VCaP (cell line): ENCODE measurements at regions not wholly inside any gene's neighbourhood (a gene's known extent, or its start where the extent isn't known, plus 50 kb on each side); places are given as distances from the start of the nearest gene placed in this dataset.

ENCODE experiments used
- H3K27ac ChIP-seq: fragments of 450-650 bp; 2 replicates; pipeline ENCODE4 v1.5.1; 2017
- TF ChIP-seq, protein P1 (sequence below): fragments of 450-650 bp; conservative IDR thresholded peaks from 2 replicates; pipeline ENCODE4 v1.5.1; 2017; ENCODE audit warnings: mild to moderate bottlenecking, moderate library complexity

DNA sequence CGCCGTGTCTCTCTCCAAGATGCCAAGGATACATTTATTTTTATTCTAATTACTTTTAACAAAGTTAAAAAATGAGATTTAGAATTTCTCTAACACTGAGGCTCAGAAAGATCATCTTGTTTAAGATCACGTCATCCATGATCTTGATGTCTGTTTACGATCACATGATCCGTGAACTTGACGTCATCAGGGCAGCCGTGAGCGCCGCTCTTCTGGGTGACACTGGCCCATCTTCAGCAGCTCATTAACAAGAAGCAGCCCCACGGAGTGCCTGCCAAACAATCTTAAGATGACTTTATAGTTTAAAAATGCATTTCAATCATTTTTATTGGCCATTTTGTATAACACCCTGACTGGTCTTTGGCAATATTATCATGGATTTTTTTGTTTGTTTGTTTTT lies 291.1 kb upstream of the PRKCQ start:
- H3K27ac ChIP-seq: no peak overlapping the region
- TF ChIP-seq, protein P1, sequence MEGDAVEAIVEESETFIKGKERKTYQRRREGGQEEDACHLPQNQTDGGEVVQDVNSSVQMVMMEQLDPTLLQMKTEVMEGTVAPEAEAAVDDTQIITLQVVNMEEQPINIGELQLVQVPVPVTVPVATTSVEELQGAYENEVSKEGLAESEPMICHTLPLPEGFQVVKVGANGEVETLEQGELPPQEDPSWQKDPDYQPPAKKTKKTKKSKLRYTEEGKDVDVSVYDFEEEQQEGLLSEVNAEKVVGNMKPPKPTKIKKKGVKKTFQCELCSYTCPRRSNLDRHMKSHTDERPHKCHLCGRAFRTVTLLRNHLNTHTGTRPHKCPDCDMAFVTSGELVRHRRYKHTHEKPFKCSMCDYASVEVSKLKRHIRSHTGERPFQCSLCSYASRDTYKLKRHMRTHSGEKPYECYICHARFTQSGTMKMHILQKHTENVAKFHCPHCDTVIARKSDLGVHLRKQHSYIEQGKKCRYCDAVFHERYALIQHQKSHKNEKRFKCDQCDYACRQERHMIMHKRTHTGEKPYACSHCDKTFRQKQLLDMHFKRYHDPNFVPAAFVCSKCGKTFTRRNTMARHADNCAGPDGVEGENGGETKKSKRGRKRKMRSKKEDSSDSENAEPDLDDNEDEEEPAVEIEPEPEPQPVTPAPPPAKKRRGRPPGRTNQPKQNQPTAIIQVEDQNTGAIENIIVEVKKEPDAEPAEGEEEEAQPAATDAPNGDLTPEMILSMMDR: no peak

DNA sequence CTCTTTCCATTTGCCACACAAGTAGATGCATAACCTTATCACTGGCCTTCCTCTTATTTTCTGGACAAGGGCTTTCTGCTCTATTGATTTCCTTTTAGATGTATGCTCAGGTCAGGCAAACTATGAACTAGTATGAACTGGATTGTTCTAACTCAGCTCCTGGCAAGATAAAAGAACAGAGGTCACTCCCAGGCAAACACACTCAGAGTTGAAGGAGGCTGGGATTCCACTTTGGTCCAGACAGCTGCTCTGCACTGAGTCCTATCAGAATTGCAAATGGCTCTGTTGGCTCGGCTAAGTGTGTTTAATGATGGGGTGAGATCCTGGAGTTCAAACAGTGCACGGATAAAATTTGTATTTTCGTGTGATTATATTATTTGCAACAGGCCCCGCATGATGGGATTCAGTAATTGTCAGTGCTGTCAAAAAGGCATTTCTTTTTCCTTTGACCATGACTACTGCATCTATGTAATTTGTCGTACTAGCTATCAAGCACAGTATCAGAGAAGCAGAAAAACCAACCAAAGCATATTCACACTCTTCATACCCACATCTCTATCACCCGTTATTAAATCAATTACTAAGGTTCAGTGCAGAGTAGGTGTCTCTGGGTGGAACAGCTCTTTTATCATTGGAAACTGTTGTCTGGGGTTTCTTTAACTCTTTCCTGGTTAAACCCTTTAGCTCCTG lies 288.1 kb upstream of the PRKCQ start:
- TF ChIP-seq, protein P1: no peak
- no peak overlapping the region for H3K27ac ChIP-seq

DNA sequence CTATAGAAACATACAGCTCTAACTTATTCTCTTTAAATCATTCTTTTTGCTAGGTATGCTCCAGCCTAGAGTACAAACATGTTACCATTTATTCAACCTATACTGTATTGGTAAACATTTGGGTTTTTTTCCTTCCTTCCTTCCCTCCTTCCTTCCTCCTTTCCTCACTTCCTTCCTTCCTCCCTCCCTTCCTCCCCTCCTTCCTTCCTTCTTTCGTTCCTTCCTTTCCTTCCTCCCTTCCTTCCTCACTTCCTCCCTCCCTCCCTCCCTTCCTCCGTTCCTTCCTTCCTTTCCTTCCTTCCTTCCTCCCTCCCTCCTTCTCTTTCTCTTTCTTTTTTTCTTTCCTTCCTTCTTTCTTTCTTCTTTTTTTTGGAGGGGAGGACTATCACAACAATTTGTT lies 286.7 kb upstream of the PRKCQ start:
- no peak overlapping the region for H3K27ac ChIP-seq
- TF ChIP-seq, protein P1: no peak

DNA sequence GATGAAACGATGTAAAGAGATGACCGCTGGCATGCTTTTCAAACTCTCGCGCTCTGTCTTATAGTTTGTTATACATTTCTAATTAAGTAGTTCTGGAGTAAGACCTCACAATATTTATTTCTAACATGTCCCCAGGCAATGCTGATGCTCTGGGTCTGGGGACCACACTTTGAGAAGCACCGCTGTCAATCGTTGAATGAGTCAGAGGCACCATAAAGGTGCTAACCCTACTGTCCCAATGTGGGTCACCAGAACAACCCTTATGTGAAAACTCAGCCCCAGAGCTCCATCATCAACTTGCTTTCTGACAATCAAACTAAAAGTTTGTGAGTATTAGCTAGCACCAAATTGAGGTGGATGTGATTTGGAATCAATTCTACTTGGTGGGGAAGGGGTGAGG lies 284.1 kb upstream of the PRKCQ start:
- TF ChIP-seq, protein P1: no peak
- H3K27ac ChIP-seq: no peak overlapping the region

DNA sequence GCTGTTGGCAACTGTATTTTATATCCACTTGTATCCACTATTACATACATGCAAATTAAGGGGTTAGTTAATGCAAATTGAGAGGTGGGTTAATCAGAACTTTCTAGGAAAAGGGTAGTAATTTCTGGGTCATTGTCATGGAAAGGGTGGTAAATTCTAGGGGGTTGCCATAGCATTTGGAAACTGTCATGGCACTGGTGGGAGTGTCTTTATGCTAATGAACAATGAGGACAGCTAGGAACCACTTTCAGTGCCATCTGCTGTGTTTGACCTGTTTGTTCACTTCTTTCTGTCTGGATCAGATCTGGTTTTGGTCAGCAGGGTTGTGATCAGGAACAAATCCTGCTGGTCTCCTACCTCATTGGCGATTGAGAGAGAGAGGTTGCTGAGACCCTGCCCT lies 283.3 kb upstream of the PRKCQ start:
- TF ChIP-seq, protein P1: no peak
- H3K27ac ChIP-seq: no peak overlapping the region

DNA sequence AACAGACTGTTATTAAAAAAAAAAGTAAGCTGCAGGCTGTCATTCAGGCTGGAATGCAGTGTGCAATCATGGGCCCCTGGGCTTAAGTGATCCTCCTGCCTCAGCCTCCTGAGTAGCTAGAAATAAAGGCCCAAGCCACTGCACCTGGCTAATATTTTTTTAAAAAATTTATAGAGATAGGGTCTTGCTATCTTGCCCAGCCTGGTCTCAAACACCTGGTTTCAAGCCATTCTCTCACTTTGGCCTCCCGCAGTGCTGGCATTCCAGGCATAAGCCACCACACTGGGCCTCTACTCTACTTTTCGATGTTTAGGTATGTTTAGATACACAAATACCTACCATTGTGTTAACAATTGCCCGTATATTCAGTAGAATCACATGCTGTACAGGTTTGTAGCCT lies 270.4 kb upstream of the PRKCQ start:
- TF ChIP-seq, protein P1: no peak

DNA sequence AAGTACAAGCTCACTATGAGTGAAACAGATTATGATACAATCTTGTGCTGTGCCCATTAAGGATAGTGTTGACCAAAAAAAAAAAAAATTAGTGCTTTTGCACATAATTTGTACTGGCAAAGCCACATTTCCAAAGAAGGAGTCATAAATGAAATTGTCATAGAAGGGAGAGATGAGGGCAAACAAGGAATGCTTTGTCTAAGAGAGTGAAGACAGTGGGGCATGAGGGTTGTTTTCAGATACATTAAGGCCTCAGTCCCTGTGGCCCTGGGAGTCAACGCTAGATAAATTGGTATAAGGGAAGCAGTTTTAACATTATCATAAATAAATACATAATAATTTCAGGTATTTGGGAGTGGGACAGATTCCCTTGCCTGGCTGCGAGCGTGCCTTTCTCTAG lies 267.5 kb upstream of the PRKCQ start:
- no peak overlapping the region for H3K27ac ChIP-seq
- TF ChIP-seq, protein P1: no peak

More for the DNA sequence above, 270.4 kb upstream of the PRKCQ start:
- no peak overlapping the region for H3K27ac ChIP-seq
